Ectodermal cell (in vitro differentiated cells): ENCODE measurements at regions not wholly inside any gene's neighbourhood (a gene's known extent, or its start where the extent isn't known, plus 50 kb on each side); places are given as distances from the start of the nearest gene placed in this dataset.

ENCODE experiments used
- H3K27ac ChIP-seq: 2 replicates; pipeline ENCODE4 v1.7.0; 2013; ENCODE audit warnings: mild to moderate bottlenecking, low read depth, low read length; ENCODE audit not compliant: insufficient read depth, poor library complexity, severe bottlenecking
- H3K27me3 ChIP-seq: 2 replicates; pipeline ENCODE4 v1.7.0; 2013; ENCODE audit warnings: mild to moderate bottlenecking, low read length; ENCODE audit not compliant: insufficient read depth, control insufficient read depth, poor library complexity, severe bottlenecking
- H3K36me3 ChIP-seq: one replicate; pipeline ENCODE4 v1.7.0; 2013; ENCODE audit warnings: low read length; ENCODE audit not compliant: control insufficient read depth, insufficient read depth
- H3K4me1 ChIP-seq: one replicate; pipeline ENCODE4 v1.7.0; 2013; ENCODE audit warnings: low read length; ENCODE audit not compliant: control insufficient read depth, insufficient read depth
- H3K4me3 ChIP-seq: 2 replicates; pipeline ENCODE4 v1.7.0; 2013; ENCODE audit warnings: low read depth, low read length, control low read depth; ENCODE audit not compliant: insufficient read depth
- H3K9me3 ChIP-seq: 2 replicates; pipeline ENCODE4 v1.7.0; 2013; ENCODE audit warnings: mild to moderate bottlenecking, low read length, moderate library complexity; ENCODE audit not compliant: control insufficient read depth
- WGBS, 2 experiments: methylation state at CpG; one replicate each; pipeline ENCODE4 v1.1.7; 2013; ENCODE audit warnings: missing lambda C conversion rate in 2 of 2; 5-methylcytosine and 5-hydroxymethylcytosine counted together

DNA sequence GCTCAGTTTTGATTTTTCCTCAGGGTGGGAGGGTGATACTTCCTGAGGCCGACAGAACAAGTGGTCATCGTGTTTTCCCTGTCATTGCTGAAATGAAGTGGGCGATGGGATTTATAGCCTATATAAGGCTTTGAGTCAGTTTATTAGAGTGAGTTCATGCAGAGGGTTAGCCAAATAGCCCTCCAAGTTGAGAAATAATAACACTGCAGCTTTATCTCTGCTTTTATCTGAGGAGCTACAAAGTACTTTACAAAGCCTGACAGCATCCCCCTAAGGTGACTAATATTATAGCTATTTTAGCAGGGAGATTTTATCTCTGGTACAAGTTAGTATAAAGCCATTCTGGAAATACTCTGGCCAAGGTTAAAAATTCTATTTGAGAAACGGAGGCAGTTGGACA, 389.6 kb downstream of the MFSD1 start:
- Histone ChIP-seq H3K36me3 (no peaks in the 10 kb centered on the region), H3K4me1 (no peaks in the 10 kb centered on the region), H3K4me3 (no peak overlapping the region), H3K27me3 (no peaks in the 10 kb centered on the region), H3K9me3 (no peaks in the 10 kb centered on the region), H3K27ac (no peak overlapping the region)
- 91 to 97% methylated on average over 4 of the region's 4 CpGs for WGBS, 2 experiments

DNA sequence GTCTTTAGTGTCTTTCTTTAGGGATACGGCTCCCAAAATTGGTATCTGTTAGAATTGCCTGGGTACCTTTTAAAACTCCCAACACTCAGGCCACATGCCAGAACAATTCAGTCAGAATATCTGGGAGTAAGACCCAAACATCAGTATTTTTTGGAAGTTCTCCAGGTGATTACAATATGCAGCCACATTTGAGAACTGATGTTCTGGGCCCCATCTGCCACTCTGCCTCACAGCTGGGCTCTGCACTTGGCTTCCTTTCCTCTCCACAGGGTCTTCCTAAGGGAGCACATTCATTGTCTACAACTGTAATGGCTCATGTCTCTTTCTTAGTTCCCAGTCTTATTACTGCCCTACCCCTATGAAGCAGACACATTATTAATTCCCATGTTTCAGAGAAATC, 394.5 kb downstream of the MFSD1 start:
- Histone ChIP-seq H3K27me3 (no peaks in the 10 kb centered on the region), H3K27ac (no peak overlapping the region)
- WGBS, 2 experiments = 83 to 90% methylated on average over 1 of the region's 1 CpG

DNA sequence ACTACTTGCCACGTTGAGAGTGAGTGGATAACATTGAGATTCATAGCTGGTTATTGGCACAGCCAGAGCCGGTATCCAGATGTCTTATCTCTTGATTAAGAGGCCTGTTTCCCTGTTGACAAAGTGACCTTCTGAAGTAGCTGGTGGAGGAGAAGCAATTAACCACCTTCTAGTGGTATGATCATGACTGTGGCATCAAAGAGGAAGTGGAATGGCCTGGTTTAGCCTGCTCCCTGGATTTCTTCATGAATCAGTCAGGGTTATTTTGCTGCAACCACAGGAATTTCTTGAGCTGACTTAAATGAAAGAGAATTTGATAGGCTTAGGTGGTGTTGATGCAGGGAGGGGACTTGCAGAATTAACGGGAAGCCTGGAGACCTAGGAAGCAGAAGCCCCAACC, 398.3 kb downstream of the MFSD1 start:
- Histone ChIP-seq H3K4me1 (no peaks in the 10 kb centered on the region), H3K27me3 (no peaks in the 10 kb centered on the region), H3K4me3 (no peak overlapping the region), H3K9me3 (no peaks in the 10 kb centered on the region), H3K27ac (no peak overlapping the region), H3K36me3 (no peaks in the 10 kb centered on the region)
- 93% methylated on average over 3 of the region's 3 CpGs for WGBS, 2 experiments

More for the DNA sequence above, 394.5 kb downstream of the MFSD1 start:
- no peaks in the 10 kb centered on the region for H3K36me3 ChIP-seq
- no peaks in the 10 kb centered on the region for H3K9me3 ChIP-seq
- H3K4me1 ChIP-seq = no peaks in the 10 kb centered on the region
- H3K4me3 ChIP-seq = no peak overlapping the region

DNA sequence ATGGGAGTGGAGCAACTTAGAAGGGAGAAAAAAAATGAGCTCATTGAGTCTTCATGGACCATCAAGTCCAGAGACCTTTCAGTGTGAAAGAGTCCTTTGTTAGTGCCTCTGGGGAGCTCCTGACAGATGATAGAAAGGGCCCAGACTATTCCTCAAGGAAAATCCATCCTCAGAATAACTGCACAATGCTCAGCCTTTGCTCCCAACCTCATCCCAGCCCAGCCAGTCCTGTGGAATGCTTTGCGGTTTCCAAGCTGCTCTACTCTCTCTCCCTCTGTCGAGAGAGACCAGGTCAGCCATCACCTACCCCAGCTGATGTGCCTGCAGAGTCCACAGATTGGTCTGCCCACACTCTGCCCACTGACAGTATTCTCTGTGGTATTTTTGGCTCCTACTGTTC, 406.2 kb downstream of the MFSD1 start:
- Histone ChIP-seq H3K36me3 (no peaks in the 10 kb centered on the region), H3K27ac (no peak overlapping the region), H3K4me3 (no peak overlapping the region), H3K4me1 (no peaks in the 10 kb centered on the region), H3K9me3 (no peaks in the 10 kb centered on the region), H3K27me3 (no peaks in the 10 kb centered on the region)
- WGBS, 2 experiments = 93 to 95% methylated on average over 2 of the region's 2 CpGs

DNA sequence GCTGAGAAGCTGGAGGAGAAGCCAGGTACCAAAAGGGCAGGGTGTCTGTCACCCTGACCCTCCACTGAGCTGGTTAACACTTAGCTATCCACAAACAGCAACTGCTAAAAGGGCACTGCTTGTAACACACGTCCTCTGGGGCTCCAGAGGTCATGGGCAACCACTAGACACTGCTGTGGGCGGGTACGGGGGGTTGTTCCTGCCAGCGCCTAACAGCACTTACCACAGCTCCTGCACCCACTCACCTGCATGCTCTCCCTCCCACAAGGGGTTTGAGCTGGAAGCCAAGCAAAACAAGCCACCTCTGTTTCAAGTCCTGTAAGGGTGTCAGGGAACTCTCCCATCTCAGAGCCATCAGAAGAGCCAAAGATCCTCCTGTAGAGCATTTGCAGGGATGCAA, 407.6 kb downstream of the MFSD1 start:
- Histone ChIP-seq H3K9me3 (no peaks in the 10 kb centered on the region), H3K27me3 (no peaks in the 10 kb centered on the region), H3K4me1 (no peaks in the 10 kb centered on the region), H3K4me3 (no peak overlapping the region), H3K36me3 (no peaks in the 10 kb centered on the region), H3K27ac (no peak overlapping the region)
- 89% methylated on average over 4 of the region's 4 CpGs for WGBS, 2 experiments

DNA sequence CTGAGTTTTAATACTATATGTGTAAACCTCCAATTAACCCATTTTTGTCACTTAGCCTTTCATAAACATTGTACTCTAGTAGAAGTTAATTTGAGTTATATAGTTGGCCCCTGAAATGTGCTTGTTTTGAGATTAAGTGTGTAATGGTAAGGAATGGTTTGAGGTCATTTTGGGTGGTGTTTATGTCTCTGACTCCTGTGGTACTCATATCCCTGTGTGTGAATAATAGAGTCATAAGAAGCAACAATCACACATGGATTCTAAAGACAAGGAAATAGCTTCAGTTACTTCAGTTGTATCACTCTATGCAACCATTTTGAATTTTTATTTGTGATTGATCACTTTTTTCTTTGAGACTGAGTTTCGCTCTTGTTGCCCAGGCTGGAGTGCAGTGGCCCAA, 408.5 kb downstream of the MFSD1 start:
- Histone ChIP-seq H3K36me3 (no peaks in the 10 kb centered on the region), H3K4me1 (no peaks in the 10 kb centered on the region), H3K9me3 (no peaks in the 10 kb centered on the region), H3K4me3 (no peak overlapping the region), H3K27ac (no peak overlapping the region), H3K27me3 (no peaks in the 10 kb centered on the region)
- 89 to 96% methylated on average over 1 of the region's 1 CpG for WGBS, 2 experiments

DNA sequence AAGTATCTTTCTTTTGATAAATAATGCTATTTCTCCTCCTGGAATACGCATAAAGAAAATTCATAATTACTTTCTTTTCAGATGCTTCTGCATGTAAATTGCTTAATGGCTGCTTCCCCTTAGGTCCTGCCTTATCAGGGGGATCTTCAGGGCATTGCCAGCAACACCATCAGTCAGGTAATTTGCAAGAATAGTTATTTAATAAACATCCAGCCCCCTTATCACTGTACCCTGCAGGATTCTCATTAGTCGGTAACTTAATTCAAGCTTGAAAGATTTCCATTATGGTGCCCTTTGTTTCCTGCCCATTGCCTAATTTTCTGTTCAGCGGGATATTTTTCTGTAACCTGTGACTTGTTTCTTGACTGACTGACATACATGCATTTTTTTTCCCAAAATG, 414.5 kb downstream of the MFSD1 start:
- no peaks in the 10 kb centered on the region for H3K4me1 ChIP-seq
- no peak overlapping the region for H3K27ac ChIP-seq
- H3K36me3 ChIP-seq = no peaks in the 10 kb centered on the region
- H3K27me3 ChIP-seq = no peaks in the 10 kb centered on the region
- WGBS, 2 experiments = 95 to 96% methylated on average over 3 of the region's 3 CpGs
- H3K9me3 ChIP-seq = no peaks in the 10 kb centered on the region
- no peak overlapping the region for H3K4me3 ChIP-seq

DNA sequence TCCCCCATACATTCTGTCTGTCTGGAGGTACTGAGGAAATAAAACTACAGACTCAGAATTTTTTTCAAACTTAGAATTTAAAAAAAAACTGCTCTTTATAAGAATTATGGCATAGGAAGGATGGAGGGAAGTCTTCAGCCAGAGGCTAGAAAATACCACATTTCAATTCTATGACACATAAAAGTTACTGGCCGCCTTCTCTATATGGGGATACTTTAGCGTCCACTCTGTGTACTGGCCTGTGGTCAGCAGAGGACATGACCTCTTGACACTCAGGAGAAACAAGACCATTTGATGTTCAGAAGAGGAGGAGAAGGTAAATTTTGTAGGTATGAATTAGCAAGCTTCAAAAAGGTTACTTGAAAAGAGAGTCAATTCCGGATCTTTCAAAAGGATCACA, 417.4 kb downstream of the MFSD1 start:
- Histone ChIP-seq H3K27me3 (no peaks in the 10 kb centered on the region), H3K27ac (no peak overlapping the region), H3K4me1 (no peaks in the 10 kb centered on the region), H3K36me3 (no peaks in the 10 kb centered on the region), H3K9me3 (no peaks in the 10 kb centered on the region), H3K4me3 (no peak overlapping the region)
- 92 to 93% methylated on average over 3 of the region's 3 CpGs for WGBS, 2 experiments

DNA sequence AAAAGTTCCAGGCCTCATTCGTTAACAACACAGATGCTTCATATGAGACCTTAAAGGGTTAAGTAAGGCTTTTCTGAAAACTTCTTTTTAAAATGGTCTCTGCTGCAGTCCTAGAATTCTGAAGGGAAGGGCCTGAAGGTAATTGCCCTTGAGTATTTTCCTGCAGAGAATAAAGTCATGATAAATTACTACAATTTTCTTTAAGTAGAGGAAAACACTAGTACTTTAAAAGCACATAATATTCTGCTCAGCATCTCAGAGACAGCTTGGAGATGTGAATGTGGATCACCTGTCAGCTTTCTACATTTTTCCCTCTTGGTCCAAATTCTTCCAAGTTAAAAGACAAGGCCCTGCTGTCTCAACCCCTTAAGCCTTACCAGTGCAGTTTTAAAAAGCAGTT, 419.5 kb downstream of the MFSD1 start:
- Histone ChIP-seq H3K27ac (no peak overlapping the region), H3K27me3 (no peaks in the 10 kb centered on the region), H3K4me1 (no peaks in the 10 kb centered on the region), H3K36me3 (no peaks in the 10 kb centered on the region), H3K9me3 (no peaks in the 10 kb centered on the region), H3K4me3 (no peak overlapping the region)
- 88 to 89% methylated on average over 1 of the region's 1 CpG for WGBS, 2 experiments

DNA sequence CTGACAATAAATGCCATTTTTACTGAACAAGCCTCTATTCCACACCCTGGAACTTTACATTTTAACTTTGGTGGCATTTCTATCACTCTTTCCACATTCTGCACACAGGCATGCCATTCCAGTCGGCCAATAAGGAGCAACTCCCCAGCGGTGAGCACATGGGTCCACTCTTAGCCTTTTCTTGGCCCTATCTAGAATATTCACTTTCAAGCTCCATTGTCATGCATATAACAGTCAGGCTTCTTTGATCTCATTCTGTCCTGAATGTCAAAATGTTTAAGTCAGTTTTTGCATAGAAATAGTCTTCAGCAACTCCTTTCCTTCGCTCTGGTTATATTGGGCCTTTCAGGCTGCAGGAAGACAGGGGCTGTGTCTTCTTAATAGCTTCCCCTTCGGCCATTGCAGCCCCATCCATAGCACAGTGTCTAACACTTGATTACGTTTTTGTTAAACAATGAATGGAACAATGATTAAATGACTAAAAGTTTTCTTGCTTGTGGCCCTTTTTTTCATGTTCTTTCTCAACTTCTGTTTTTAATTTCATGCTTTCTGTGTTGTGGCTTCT, 427.3 kb downstream of the MFSD1 start:
- H3K27me3 ChIP-seq = no peaks in the 10 kb centered on the region
- no peaks in the 10 kb centered on the region for H3K9me3 ChIP-seq
- H3K36me3 ChIP-seq = no peaks in the 10 kb centered on the region
- no peak overlapping the region for H3K27ac ChIP-seq
- no peaks in the 10 kb centered on the region for H3K4me1 ChIP-seq
- H3K4me3 ChIP-seq = no peak overlapping the region
- 85 to 87% methylated on average over 4 to 5 of the region's 5 CpGs for WGBS, 2 experiments

DNA sequence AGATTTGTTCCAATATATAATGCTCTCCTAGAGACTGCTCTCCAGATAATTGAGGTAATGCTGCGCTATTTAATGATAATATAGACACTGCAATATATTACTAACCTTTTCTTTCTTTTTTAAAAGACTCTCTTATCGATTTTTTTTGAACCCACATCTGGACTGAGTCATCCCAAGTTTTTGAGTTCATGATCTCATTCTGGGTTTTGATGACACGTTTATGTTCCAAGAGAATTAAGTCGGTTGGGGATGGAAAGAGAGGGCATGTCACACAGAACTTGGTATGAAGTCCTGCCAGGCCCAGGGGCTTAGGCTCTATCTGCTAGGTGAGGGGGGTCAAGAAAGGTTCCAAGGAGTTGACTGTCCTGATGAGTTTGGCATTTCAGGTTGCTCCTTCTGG, 431.1 kb downstream of the MFSD1 start:
- no peak overlapping the region for H3K27ac ChIP-seq
- 94 to 96% methylated on average over 3 to 4 of the region's 4 CpGs for WGBS, 2 experiments
- no peak overlapping the region for H3K4me3 ChIP-seq
- H3K27me3 ChIP-seq = no peaks in the 10 kb centered on the region
- no peaks in the 10 kb centered on the region for H3K36me3 ChIP-seq
- H3K4me1 ChIP-seq = no peaks in the 10 kb centered on the region
- H3K9me3 ChIP-seq = no peaks in the 10 kb centered on the region
